SKM-1 treated with dmso at 0.1 percent for 144 hours (cell line): ENCODE measurements at regions not wholly inside any gene's neighbourhood (a gene's known extent, or its start where the extent isn't known, plus 50 kb on each side); places are given as distances from the start of the nearest gene placed in this dataset.
"Not testable (repeated sequence)": the region's sequence is repeated elsewhere in the genome, so short reads cannot be mapped to it uniquely, and the experiment has no call there.

Experiments
- DNase-seq: peaks from one replicate; lab custom pipeline; 2025; ENCODE audit not compliant: unreplicated experiment; lab: John Stamatoyannopoulos, UW

DNA sequence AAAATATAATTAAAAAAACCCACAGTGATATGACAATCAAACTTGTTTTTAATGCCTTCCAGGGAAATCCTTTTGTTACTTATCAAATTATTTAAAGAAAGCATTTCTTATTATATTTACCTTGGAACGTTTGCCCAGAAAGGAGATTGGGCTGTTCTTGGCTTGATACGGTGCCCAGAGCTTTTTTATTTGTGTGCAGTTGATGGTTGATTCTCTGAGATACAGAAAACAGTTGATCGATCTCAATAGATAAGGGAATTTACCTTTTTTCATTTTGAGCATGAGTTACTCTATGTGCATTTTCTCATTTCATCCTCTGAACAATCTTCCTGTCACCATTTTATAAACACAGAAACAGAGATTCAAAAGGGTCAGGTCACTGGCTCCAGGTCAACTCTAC lies 72.5 kb upstream of the NEDD9 start:
- no peak for DNase-seq

DNA sequence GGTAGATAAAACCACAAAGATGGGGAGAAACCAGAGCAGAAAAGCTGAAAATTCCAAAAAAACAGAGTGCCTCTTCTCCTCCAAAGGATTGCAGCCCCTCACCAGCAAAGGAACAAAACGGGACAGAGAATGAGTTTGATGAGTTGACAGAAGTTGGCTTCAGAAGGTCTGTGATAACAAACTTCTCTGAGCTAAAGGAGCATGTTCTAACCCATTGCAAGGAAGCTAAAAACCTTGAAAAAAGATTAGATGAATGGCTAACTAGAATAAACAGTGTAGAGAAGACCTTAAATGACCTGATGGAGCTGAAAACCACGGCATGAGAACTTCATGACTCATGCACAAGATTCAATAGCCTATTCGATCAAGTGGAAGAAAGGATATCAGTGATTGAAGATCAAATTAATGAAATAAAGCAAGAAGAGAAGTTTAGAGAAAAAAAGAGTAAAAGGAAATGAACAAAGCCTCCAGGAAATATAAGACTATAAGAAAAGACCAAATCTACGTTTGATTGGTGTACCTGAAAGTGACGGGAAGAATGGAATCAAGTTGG lies 67.5 kb upstream of the NEDD9 start:
- DNase-seq: not testable (repeated sequence)

DNA sequence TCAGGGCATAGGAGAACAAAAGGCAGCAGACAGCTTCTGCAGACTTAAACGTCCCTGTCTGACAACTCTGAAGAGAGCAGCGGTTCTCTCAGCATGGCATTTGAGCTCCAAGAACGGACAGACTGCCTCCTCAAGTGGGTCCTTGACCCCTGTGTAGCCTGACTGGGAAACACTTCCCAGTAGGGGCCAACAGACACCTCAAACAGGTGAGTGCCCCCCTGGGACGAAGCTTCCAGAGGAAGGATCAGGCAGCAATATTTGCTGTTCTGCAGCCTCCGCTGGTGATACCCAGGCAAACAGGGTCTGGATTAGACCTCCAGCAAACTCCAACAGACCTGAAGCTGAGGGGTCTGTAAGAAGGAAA lies 66.9 kb upstream of the NEDD9 start:
- not testable (repeated sequence) for DNase-seq

DNA sequence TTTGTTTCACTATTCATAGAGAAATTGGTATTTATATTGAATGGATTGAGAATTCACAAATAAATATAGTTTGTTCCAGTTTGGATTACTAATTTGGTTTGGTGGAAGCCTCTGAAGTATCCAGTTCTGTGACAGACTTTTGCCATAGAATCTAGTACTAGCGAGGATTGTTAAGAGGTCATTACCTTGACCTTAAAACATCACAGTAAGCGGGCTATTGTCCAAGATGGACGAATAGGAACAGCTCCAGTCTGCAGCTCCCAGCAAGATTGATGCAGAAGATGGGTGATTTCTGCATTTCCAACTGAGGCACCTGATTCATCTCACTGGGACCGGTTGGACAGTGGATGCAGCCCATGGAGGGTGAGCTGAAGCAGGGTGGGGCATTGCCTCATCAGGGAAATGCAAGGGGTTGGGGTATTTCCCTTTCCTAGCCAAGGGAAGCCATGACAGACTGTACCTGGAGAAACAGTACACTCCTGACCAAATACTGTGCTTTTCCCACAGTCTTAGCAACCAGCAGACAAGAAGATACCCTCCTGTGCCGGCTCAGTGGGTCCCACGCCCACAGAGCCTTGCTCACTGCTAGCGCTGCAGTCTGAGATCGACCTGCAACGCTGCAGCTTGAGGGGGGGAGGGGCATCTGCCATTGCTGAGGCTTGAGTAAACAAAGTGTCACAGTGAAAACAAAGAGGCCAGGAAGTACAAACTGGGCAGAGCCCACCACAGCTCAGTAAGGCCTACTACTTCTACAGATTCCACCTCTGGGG lies 66.4 kb upstream of the NEDD9 start:
- DNase-seq: no peak

DNA sequence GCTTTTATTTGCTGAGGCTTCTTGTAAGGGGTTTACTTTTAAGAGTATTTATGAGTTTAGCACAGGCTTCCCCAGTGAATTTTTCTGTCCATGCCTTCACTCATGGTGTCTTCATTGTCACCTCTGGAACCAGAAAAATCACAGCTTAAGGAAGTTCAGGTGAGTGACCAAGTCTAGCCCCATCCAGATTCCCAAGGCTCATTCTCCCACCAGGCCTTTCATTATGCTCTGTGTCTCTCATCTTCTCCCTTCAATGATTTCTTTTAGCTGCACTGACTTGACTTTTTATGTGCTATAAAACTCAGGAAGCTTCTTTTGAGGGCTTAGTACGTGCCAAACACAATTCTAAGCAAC lies 64.9 kb upstream of the NEDD9 start:
- no peak for DNase-seq

DNA sequence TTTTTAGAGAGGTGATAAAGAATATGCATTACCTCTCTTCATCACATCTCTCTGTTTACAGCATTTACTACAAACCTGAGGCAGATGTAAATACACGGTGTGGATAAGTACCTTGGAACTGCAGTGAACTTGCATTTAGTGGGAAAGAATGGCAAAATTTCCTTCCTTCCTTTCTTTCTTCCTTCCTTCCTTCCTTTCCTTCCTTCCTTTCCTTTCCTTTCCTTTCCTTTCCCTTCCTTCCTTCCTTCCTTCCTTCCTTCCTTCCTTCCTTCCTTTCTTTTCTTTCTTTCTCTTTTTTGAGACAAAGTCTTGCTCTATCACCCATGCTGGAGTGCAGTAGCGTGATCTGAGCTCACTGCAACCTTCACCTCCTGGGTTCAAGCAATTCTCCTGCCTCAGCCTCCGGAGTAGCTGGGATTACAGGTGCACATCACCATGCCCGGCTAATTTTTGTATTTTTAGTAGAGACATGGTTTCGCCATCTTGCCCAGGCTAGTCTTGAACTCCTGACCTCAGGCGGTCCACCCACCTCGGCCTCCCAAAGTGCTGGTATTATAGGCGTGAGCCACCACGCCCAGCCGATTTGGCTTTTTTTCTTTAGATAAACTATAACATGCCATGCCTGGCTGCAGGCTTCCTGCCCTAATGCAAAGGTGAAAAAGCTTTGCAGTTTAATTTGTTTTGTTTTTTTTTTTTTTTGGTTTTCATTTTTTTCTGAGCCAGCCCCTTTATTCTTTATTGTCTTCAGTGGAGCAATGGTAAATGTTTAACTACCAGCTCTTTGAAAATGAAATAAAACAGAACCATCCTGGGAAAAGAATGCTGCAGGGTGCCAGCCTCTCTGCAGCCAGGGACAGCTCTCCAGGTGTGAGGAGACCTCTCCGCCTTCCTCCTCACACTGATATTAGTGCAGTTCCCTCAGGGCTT lies 64.2 kb upstream of the NEDD9 start:
- DNase-seq: no peak

DNA sequence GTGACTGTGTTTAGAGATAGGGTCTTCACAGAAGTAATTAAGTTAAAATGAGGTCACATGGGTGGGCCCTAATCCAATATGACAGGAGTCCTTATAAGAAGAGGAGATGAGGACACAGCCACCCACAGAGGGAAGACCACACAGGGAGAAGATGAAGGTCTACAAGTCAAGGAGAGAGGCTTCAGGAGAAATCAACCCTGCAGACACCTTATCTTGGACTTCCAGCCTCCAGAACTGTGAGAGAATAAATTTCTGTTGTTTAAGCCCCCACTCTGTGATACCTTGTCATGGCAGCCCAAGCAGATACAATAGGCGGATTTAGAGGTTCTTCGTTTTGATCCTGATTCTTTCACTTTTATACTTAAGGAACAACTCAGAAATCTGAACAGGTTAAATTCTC lies 63.5 kb upstream of the NEDD9 start:
- no peak for DNase-seq

DNA sequence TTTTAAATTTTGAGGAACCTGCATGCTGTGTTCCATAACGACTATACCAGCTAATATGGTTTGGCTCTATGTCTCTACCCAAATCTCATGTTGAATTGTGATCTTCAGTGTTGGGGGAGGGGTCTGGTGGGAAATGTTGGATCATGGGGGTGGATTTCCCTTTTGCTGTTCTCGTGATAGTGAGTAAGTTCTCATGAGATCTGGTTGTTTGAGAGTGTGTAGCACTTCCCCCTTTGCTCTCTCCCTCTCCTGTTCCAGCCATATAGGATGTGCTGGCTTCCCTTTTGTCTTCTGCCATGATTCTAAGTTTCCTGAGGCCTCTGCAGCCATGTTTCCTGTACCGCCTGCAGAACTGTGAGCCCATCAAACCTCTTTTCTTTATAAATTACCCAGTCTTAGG lies 61.8 kb upstream of the NEDD9 start:
- DNase-seq: no peak

DNA sequence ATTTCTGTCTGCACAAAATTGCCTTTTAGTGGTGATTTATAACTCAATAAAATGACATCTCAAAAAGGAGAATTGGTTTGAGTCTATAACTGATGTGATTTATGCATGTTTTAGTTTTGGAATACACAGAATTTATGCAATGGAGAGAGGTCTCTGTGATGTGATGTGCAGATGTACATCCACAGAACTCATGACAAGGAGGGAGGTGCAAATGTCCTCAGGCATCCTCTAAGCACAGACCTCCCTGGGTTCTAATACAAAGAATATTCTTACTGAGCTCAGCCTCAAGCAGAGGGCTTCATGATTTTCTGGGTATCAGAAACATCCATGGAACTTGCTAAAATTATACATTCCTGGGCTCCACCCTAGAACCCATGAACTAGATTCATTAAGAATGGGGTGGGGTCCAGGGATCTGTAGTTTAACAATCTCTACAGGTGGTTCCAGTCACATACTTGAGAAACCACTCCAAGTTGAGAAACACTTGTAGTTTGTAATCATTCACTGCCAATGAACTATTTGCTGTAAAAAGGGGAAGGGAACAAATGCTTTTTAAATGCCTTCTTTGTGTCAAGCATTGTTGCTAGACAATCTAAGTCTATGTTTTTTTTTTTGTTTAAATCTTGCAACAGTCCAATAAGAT lies 60.2 kb upstream of the NEDD9 start:
- DNase-seq: no peak

DNA sequence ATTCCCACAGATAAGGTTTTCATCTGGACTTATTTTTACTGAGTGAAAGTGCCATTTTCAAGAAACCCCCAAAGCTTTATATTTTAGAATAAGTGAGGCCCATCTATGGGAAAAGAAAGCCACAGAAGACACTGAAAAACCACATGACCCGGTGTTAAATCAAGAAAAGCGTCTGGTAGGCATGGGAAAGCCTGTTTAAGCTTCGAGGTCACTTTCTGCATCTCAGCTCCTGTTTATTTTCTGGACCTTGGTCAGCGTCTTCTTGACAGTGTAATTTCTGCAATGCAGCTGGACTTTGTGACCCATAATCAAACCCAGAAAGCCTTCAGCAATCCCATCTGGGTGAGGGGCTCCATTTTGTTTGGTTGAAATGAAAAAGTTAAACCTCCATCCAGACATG lies 59.6 kb upstream of the NEDD9 start:
- DNase-seq: no peak

DNA sequence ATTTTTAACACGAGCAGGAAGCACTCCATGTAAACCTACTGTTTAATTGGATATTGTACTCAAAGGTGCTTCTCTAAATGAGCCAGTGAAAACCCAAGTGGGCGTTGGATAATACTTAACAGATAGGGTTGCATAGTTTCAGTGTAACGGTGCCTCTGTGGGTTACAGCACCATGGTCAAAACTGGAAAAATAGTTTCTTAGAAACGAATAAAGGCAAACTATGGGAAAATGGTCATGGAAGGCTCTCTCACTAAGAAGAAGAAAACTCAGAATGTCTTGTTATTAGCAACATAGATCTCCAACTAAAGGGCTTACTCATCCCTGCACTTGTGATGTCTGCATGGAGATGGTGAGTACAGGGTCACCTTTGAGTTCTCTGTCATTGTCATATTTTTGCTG lies 59.1 kb upstream of the NEDD9 start:
- DNase-seq: no peak

DNA sequence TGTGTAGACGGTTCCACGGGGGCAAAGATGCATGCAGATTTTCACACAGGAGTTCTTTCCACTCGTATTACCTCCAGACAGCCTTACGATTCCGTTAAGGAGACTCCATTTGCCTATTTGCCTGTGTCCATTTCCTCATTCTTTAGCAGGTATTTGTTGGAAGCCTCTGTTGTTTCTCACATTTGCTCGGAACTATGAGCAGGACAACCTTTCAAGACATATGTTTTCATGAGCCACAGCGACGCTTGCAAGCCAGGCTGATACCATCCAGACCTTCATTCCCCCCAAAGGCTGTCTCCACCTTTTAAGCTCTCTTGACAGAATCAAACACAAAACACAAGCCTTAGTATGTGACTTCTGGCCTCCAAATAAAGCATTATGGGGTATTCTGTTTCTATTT lies 57.6 kb upstream of the NEDD9 start:
- no peak for DNase-seq

DNA sequence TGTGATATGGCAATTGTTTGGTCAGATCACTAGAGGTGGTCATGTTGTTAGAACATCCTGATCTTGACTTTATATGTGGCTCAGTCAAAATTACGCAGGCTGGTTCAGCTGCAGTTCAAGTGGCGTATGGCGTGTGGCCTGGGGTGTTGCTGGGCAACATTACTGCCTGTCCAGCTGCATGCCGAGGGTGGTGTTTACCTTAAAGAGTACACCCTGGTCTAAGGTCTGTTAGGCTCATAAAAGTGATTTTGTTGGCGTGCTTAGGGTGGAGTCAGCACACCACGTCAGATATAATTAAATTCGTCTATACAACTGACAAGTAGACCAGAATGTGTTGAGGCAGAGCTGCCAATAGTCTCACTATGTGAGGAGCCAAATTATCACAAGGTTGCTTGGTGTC lies 55.6 kb upstream of the NEDD9 start:
- DNase-seq: no peak

DNA sequence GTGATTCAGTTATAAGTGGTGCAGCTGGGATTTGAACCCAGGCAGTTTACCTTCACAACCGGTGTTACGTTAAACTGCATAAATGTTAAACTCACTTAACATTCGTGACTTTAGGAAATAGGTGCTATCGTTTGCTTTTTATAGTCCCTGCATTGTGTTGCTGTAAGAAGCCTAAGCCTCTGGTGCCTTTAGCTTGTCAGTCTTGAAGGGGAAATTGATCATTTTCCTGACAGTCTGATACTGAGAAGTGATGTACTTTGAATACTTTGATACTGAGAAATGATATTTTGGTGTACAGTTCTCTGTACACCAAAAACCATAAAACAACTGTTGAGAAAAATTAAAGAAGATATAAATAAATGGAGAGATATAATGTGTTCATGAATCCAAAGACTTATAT lies 52.5 kb upstream of the NEDD9 start:
- DNase-seq: no peak

DNA sequence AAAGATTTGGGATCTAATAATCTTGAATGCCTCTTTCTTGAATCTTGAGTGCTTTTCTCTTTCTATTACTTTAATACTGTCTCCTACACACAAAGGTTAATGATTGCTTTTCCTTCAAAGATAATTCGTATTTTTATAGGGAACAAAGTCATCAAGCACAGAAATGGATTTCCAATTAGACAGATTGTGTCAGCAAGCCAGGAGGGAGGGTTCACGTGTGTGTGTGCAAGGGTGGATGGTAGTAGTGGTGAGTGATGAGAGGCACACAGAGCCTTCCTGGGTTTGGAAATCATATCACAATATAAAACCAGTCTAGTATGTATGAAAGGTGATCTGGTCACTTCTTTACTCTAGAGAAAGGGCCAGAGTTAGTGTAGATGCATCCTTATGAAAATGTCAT lies 51.2 kb upstream of the NEDD9 start:
- no peak for DNase-seq

DNA sequence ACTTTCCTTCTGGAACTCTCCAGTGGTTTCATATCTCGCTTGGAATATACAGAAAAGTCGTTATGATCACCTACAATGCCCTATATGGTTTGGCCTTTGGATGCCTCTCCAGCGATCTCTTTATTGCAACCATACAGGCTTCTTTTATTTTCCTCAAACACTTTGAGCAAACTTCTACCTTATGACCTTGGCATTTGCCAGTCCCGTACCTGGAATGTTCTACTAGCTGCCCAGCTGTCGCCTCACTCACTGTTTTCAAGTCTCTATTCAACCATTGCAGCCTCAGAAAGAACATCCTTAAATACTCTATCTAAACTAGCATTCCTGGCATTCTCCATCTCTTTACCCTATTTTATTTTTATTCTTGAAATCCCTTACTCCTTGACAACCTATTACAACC lies 50.4 kb upstream of the NEDD9 start:
- DNase-seq: no peak
